ENCODE measurements at regions not wholly inside any gene's neighbourhood (a gene's known extent, or its start where the extent isn't known, plus 50 kb on each side); places are given as distances from the start of the nearest gene placed in this dataset.
"Not testable (repeated sequence)": the region's sequence is repeated elsewhere in the genome, so short reads cannot be mapped to it uniquely, and the experiment has no call there.

GRCh38 chr5:158194561-158194976 is 335.6 kb upstream of the CLINT1 start:
- no peak for DNase-seq
- no peak overlapping the region for H3K4me3 ChIP-seq
- no peaks in the 10 kb centered on the region for H3K9me3 ChIP-seq (replicated peaks in 1 of 3)
- H3K27me3 ChIP-seq, result no peaks in the 10 kb centered on the region
- H3K27ac ChIP-seq, result no peak overlapping the region
- intact Hi-C loops (cut with DNase I), result no loop called here
- 47 to 63% (median 52%) methylated on average over 10 of the region's 10 CpGs for WGBS, 4 donors
- no peaks in the 10 kb centered on the region for H3K4me1 ChIP-seq (replicated peaks in 1 of 2)
- no peaks in the 10 kb centered on the region for H3K36me3 ChIP-seq (replicated peaks in 1 of 2)
- TF ChIP-seq, protein P1, sequence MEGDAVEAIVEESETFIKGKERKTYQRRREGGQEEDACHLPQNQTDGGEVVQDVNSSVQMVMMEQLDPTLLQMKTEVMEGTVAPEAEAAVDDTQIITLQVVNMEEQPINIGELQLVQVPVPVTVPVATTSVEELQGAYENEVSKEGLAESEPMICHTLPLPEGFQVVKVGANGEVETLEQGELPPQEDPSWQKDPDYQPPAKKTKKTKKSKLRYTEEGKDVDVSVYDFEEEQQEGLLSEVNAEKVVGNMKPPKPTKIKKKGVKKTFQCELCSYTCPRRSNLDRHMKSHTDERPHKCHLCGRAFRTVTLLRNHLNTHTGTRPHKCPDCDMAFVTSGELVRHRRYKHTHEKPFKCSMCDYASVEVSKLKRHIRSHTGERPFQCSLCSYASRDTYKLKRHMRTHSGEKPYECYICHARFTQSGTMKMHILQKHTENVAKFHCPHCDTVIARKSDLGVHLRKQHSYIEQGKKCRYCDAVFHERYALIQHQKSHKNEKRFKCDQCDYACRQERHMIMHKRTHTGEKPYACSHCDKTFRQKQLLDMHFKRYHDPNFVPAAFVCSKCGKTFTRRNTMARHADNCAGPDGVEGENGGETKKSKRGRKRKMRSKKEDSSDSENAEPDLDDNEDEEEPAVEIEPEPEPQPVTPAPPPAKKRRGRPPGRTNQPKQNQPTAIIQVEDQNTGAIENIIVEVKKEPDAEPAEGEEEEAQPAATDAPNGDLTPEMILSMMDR (IDR thresholded peaks at IDR 0.05), result no peak
- TF ChIP-seq POLR2A (IDR thresholded peaks at IDR 0.05), result no peak

DNA sequence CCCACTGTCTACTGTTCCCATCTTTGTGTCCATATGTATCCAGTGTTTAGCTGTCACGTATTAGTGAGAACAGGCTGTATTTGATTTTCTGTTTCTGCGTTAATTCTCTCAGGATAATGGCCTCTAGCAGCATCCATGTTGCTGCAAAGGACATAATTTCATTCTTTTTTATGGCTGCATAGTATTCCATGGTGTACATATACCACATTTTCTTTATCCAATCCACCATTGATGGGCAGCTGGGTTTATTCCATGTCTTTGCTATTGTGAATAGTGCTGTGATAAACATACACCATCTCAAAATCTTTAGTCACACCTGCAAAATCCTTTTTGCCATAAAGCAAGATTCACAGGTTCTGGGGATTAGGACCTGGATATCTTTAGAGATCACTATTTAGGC is 334.4 kb upstream of the CLINT1 start:
- DNase-seq; H3K9me3 ChIP-seq (replicated peaks in 1 of 3); H3K36me3 ChIP-seq (replicated peaks in 1 of 2); H3K4me1 ChIP-seq (replicated peaks in 1 of 2); intact Hi-C loops (cut with DNase I); H3K27me3 ChIP-seq; H3K27ac ChIP-seq; H3K4me3 ChIP-seq: not testable (repeated sequence)
- WGBS, 4 donors, result 86 to 96% (median 94%) methylated on average over 2 of the region's 2 CpGs

DNA sequence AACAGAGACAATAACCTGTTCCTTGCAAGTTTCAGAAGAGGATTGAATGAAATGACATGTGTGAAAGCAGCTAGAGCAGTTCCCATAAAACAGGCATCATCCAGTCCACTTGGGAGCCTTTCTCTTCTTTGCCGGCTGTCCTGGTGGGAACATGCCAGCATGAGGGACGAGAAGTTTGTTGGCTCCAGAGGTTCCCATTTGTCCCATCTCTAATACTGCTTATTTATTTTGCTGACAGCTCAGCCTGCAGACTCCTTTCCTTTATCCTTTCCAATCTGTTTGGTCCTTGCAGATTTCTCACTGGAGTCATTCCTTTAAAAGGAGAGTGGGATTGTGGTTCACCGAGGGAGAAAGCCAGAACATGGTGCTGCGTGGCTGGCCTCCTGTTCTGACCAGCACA is 321.5 kb upstream of the CLINT1 start:
- H3K36me3 ChIP-seq (replicated peaks in 1 of 2), result no peaks in the 10 kb centered on the region

DNA sequence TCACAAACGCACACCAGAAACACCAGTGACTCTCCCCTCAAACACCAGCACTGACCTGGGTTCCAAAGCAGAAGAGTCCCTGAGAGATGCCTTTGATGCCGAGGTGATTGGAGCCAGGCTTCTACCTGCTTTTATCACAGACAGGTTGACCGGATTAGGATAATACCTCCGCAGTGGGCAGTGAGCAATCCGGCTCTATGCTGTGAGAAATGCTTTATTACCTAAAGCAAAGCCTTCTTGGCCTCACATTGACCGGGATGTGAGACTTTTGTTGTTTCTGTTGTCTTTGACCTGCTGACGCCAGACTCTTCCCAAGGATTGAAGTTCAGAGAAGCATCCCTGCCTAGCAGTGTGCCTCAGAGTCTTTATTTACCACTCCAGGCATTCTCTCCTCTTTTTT is 320.3 kb upstream of the CLINT1 start:
- Histone ChIP-seq H3K4me1 (replicated peaks in 1 of 2) (no peaks in the 10 kb centered on the region), H3K4me3 (no peak overlapping the region), H3K27me3 (no peaks in the 10 kb centered on the region), H3K9me3 (replicated peaks in 1 of 3) (no peaks in the 10 kb centered on the region), H3K27ac (no peak overlapping the region), H3K36me3 (replicated peaks in 1 of 2) (no peaks in the 10 kb centered on the region)
- intact Hi-C loops (cut with DNase I), result loop anchor here (5.0 to 10.0 kb wide), 4 partner anchors 104 to 928 kb away; no protein-coding TSS in a partner anchor
- TF ChIP-seq, protein P1 (IDR thresholded peaks at IDR 0.05), result no peak
- TF ChIP-seq POLR2A (IDR thresholded peaks at IDR 0.05), result no peak
- DNase-seq, result no peak
- 76 to 95% (median 86%) methylated on average over 7 of the region's 7 CpGs for WGBS, 4 donors

More for the DNA sequence above, 321.5 kb upstream of the CLINT1 start:
- DNase-seq, result no peak
- no peaks in the 10 kb centered on the region for H3K9me3 ChIP-seq (replicated peaks in 1 of 3)
- H3K4me3 ChIP-seq, result no peak overlapping the region
- intact Hi-C loops (cut with DNase I), result no loop called here
- TF ChIP-seq, protein P1 (IDR thresholded peaks at IDR 0.05), result no peak
- TF ChIP-seq POLR2A (IDR thresholded peaks at IDR 0.05), result no peak
- 85 to 94% (median 91%) methylated on average over 4 of the region's 4 CpGs for WGBS, 4 donors
- H3K4me1 ChIP-seq (replicated peaks in 1 of 2), result no peaks in the 10 kb centered on the region
- no peak overlapping the region for H3K27ac ChIP-seq
- H3K27me3 ChIP-seq, result no peaks in the 10 kb centered on the region

DNA sequence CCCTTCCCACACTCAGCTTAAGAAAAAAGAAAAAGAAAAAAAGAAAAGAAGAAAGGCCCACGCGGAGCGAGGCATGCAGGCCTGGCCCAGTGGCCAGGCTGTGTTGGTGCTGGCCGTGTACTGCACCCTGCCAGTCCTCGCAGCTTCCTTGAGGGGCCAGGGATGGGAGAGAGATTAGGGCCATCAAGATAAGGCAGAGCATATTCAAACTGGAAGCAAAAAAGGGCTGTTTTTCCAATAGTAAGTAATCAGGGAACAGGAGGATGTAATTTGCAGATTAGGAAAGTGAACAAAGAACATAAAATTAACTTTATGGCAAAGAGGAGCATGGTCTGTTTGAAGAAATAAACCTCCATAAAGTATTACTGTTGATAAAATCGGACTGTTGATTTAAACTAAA is 319.6 kb upstream of the CLINT1 start:
- H3K4me1 ChIP-seq (replicated peaks in 1 of 2), result no peaks in the 10 kb centered on the region
- no peak overlapping the region for H3K27ac ChIP-seq
- no peak for DNase-seq
- TF ChIP-seq, protein P1 (IDR thresholded peaks at IDR 0.05), result no peak
- no peak for TF ChIP-seq POLR2A (IDR thresholded peaks at IDR 0.05)
- no peaks in the 10 kb centered on the region for H3K36me3 ChIP-seq (replicated peaks in 1 of 2)
- intact Hi-C loops (cut with DNase I), result loop anchor here (5.0 to 10.0 kb wide), 4 partner anchors 104 to 929 kb away; no protein-coding TSS in a partner anchor
- 77 to 85% (median 84%) methylated on average over 6 of the region's 6 CpGs for WGBS, 4 donors
- no peaks in the 10 kb centered on the region for H3K27me3 ChIP-seq
- no peak overlapping the region for H3K4me3 ChIP-seq
- H3K9me3 ChIP-seq (replicated peaks in 1 of 3), result no peaks in the 10 kb centered on the region

Measured in adrenal gland (tissue), 9 donors.